Stimulated activated CD4-positive, alpha-beta T cell treated with anti-CD3 and anti-CD28 coated beads, Interleukin-1b, Interleukin-23, amount 100 ng/mL, for 24 hours (primary cell): ENCODE measurements at regions not wholly inside any gene's neighbourhood (a gene's known extent, or its start where the extent isn't known, plus 50 kb on each side); places are given as distances from the start of the nearest gene placed in this dataset.

Experiments
- DNase-seq, 4 experiments: peaks; one replicate each; pipeline ENCODE4 v3.0.0-alpha.2; 2020; ENCODE audit warnings: low read depth in 4 of 4, low spot score in 1 of 4

GRCh38 chr5:118692811-118693342 lies 295.5 kb downstream of the DTWD2 start:
- no peak for DNase-seq

GRCh38 chr5:118687661-118688621 lies 300.4 kb downstream of the DTWD2 start:
- DNase-seq, result no peak

- DNase-seq, result no peak
Measured at GRCh38 chr5:118687100-118687499, 301.2 kb downstream of the DTWD2 start.

- DNase-seq, result no peak
Measured at GRCh38 chr5:118681655-118682054, 306.7 kb downstream of the DTWD2 start.

- no peak for DNase-seq
Measured at GRCh38 chr5:118679264-118679940, 308.9 kb downstream of the DTWD2 start.

GRCh38 chr5:118678746-118679145 lies 309.6 kb downstream of the DTWD2 start:
- DNase-seq, result no peak

- no peak for DNase-seq
Measured at GRCh38 chr5:118675247-118675646, 313.1 kb downstream of the DTWD2 start.

- DNase-seq, result no peak
Measured at GRCh38 chr5:118657576-118657975, 330.8 kb downstream of the DTWD2 start.

- DNase-seq, result no peak
Measured at GRCh38 chr5:118653872-118654271, 334.5 kb downstream of the DTWD2 start.

- no peak for DNase-seq
Measured at GRCh38 chr5:118653183-118653582, 335.2 kb downstream of the DTWD2 start.

GRCh38 chr5:118651002-118651401 lies 337.3 kb downstream of the DTWD2 start:
- DNase-seq, result no peak

- DNase-seq, result no peak
Measured at GRCh38 chr5:118647587-118647986, 340.8 kb downstream of the DTWD2 start.

- no peak for DNase-seq
Measured at GRCh38 chr5:118646917-118647316, 341.4 kb downstream of the DTWD2 start.

- DNase-seq, result no peak
Measured at GRCh38 chr5:118637947-118638670, 350.2 kb downstream of the DTWD2 start.

- DNase-seq, result no peak
Measured at GRCh38 chr5:118628660-118629354, 359.5 kb downstream of the DTWD2 start.

GRCh38 chr5:118620233-118620632 lies 368.1 kb downstream of the DTWD2 start:
- no peak for DNase-seq

GRCh38 chr5:118619823-118620222 lies 368.5 kb downstream of the DTWD2 start:
- no peak for DNase-seq

GRCh38 chr5:118616281-118616680 lies 372.1 kb downstream of the DTWD2 start:
- DNase-seq, result no peak

- no peak for DNase-seq
Measured at GRCh38 chr5:118614731-118615456, 373.5 kb downstream of the DTWD2 start.

- DNase-seq, result no peak
Measured at GRCh38 chr5:118611332-118611945, 376.9 kb downstream of the DTWD2 start.
